ENCODE measurements at regions not wholly inside any gene's neighbourhood (a gene's known extent, or its start where the extent isn't known, plus 50 kb on each side); places are given as distances from the start of the nearest gene placed in this dataset.

DNA sequence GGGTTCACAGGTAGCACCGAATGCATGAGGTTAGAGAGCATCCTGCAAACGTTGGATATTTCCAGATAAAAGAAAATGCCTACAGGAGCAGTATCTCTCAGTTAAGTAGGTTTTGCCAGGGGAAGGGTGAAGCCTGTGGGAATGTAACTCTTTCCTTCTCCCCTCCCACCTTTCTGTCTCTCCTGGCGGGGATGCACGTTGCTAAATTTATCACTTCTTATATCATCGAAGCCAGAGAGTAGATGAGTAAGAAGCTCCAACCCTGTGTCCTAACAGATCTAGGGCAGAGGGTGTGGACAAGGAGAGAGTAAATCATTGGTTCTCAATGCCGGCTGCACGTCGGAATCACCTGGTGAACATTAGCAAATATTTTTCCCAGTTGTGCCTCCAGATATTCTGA is 457.5 kb downstream of the ENC1 start:
- no peak for DNase-seq
- intact Hi-C loops (cut with DNase I), result no loop called here
- Histone ChIP-seq H3K4me3 (ENCODE audit: low read length in 3 of 3) (no peak overlapping the region), H3K36me3 (ENCODE audit: control insufficient read depth in 2 of 3, insufficient read depth in 3 of 3, low read length in 3 of 3) (no peaks in the 10 kb centered on the region), H3K9me3 (ENCODE audit: control insufficient read depth in 2 of 3, insufficient read depth in 1 of 3, low read length in 3 of 3) (no peaks in the 10 kb centered on the region), H3K9ac (ENCODE audit: low read length in 3 of 3) (no peak overlapping the region), H3K27me3 (ENCODE audit: control insufficient read depth, insufficient read depth, low read length) (no peaks in the 10 kb centered on the region), H3K27ac (ENCODE audit: low read depth in 2 of 2, low read length in 2 of 2) (no peak overlapping the region), H3K4me1 (ENCODE audit: control insufficient read depth in 2 of 3, insufficient read depth in 2 of 3, low read depth in 1 of 3, low read length in 3 of 3) (no peaks in the 10 kb centered on the region)
- TF ChIP-seq, protein P1, sequence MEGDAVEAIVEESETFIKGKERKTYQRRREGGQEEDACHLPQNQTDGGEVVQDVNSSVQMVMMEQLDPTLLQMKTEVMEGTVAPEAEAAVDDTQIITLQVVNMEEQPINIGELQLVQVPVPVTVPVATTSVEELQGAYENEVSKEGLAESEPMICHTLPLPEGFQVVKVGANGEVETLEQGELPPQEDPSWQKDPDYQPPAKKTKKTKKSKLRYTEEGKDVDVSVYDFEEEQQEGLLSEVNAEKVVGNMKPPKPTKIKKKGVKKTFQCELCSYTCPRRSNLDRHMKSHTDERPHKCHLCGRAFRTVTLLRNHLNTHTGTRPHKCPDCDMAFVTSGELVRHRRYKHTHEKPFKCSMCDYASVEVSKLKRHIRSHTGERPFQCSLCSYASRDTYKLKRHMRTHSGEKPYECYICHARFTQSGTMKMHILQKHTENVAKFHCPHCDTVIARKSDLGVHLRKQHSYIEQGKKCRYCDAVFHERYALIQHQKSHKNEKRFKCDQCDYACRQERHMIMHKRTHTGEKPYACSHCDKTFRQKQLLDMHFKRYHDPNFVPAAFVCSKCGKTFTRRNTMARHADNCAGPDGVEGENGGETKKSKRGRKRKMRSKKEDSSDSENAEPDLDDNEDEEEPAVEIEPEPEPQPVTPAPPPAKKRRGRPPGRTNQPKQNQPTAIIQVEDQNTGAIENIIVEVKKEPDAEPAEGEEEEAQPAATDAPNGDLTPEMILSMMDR (IDR thresholded peaks at IDR 0.05; ENCODE audit: borderline replicate concordance, extremely low read depth, insufficient read depth), result no peak
- no peak for FAIRE-seq

DNA sequence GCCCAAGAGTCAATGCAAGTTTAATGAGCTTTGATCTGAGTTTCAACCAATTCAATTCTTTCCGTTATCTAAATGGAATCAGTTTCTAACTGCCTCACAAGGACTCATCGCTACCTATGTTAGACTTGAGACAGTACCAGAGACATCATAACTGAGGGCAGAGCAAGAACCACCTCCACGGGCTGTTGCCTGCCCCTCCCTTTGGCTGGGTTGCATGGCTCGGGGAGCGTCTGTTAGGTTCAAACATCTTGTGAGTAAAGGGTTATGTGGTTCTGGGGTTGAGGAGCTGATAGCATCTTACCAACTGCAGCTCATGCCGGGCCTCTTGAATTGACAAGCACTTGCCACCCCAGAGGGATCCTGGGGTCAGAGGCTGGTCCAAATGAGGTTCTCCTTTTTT is 457.9 kb downstream of the ENC1 start:
- Histone ChIP-seq H3K27me3 (ENCODE audit: control insufficient read depth, insufficient read depth, low read length) (no peaks in the 10 kb centered on the region), H3K9me3 (ENCODE audit: control insufficient read depth in 2 of 3, insufficient read depth in 1 of 3, low read length in 3 of 3) (no peaks in the 10 kb centered on the region), H3K36me3 (ENCODE audit: control insufficient read depth in 2 of 3, insufficient read depth in 3 of 3, low read length in 3 of 3) (no peaks in the 10 kb centered on the region), H3K27ac (ENCODE audit: low read depth in 2 of 2, low read length in 2 of 2) (no peak overlapping the region), H3K4me1 (ENCODE audit: control insufficient read depth in 2 of 3, insufficient read depth in 2 of 3, low read depth in 1 of 3, low read length in 3 of 3) (no peaks in the 10 kb centered on the region), H3K4me3 (ENCODE audit: low read length in 3 of 3) (no peak overlapping the region), H3K9ac (ENCODE audit: low read length in 3 of 3) (no peak overlapping the region)
- intact Hi-C loops (cut with DNase I), result no loop called here
- DNase-seq (peak in 1 of 5 donors; percentile 24), FAIRE-seq (no peak)
- TF ChIP-seq, protein P1 (IDR thresholded peaks at IDR 0.05; ENCODE audit: borderline replicate concordance, extremely low read depth, insufficient read depth), result no peak

DNA sequence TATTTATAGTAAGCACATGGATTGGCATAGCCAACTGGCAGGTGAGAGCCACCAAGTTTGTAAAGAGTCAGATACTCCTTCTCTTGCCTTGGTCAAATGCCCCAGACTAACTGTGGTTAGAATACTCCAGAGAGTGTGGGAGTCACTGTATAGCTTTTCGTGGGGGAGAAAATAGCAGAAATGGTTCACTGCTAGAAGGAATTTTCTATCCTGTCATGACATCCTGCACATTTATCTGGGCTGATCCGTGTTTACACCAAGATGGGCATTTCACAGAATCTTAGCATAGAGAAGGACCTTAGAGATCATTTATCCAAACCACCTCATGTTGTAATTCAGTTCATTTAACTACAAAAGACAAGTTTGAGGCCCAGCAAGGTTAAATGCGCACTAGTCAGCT is 460.8 kb downstream of the ENC1 start:
- FAIRE-seq, result no peak
- TF ChIP-seq, protein P1 (IDR thresholded peaks at IDR 0.05; ENCODE audit: borderline replicate concordance, extremely low read depth, insufficient read depth), result no peak
- no peaks in the 10 kb centered on the region for H3K36me3 ChIP-seq (ENCODE audit: control insufficient read depth in 2 of 3, insufficient read depth in 3 of 3, low read length in 3 of 3)

DNA sequence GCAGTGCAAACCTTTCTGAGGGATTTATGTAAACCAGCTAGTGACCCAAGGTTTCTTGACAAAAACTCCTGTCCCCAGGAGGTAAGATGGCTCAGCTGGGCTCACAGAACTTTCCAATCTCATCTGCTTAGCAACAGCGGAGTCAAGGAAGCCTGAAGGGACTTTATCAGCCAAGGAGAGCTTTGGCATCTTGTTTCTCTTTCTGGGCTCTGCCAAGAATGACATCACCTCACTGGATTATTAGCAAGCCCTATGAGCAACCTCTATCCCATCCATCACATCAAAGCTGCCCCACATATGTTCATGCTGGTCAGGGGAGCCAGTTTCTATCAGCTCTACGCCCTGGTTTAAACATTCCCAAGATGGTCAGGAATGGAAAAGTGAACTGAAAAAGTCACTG is 461.3 kb downstream of the ENC1 start:
- TF ChIP-seq, protein P1 (IDR thresholded peaks at IDR 0.05; ENCODE audit: borderline replicate concordance, extremely low read depth, insufficient read depth), result no peak
- Histone ChIP-seq H3K4me1 (ENCODE audit: control insufficient read depth in 2 of 3, insufficient read depth in 2 of 3, low read depth in 1 of 3, low read length in 3 of 3) (no peaks in the 10 kb centered on the region), H3K4me3 (ENCODE audit: low read length in 3 of 3) (no peak overlapping the region), H3K27me3 (ENCODE audit: control insufficient read depth, insufficient read depth, low read length) (no peaks in the 10 kb centered on the region), H3K9ac (ENCODE audit: low read length in 3 of 3) (no peak overlapping the region), H3K36me3 (ENCODE audit: control insufficient read depth in 2 of 3, insufficient read depth in 3 of 3, low read length in 3 of 3) (no peaks in the 10 kb centered on the region), H3K27ac (ENCODE audit: low read depth in 2 of 2, low read length in 2 of 2) (no peak overlapping the region), H3K9me3 (ENCODE audit: control insufficient read depth in 2 of 3, insufficient read depth in 1 of 3, low read length in 3 of 3) (no peaks in the 10 kb centered on the region)
- intact Hi-C loops (cut with DNase I), result no loop called here
- no peak for FAIRE-seq
- DNase-seq, result peak in 1 of 5 donors; percentile 41

More for the DNA sequence above, 460.8 kb downstream of the ENC1 start:
- intact Hi-C loops (cut with DNase I), result no loop called here
- Histone ChIP-seq H3K27ac (ENCODE audit: low read depth in 2 of 2, low read length in 2 of 2) (no peak overlapping the region), H3K9ac (ENCODE audit: low read length in 3 of 3) (no peak overlapping the region), H3K4me3 (ENCODE audit: low read length in 3 of 3) (no peak overlapping the region), H3K4me1 (ENCODE audit: control insufficient read depth in 2 of 3, insufficient read depth in 2 of 3, low read depth in 1 of 3, low read length in 3 of 3) (no peaks in the 10 kb centered on the region), H3K27me3 (ENCODE audit: control insufficient read depth, insufficient read depth, low read length) (no peaks in the 10 kb centered on the region), H3K9me3 (ENCODE audit: control insufficient read depth in 2 of 3, insufficient read depth in 1 of 3, low read length in 3 of 3) (no peaks in the 10 kb centered on the region)
- no peak for DNase-seq

All from kidney (tissue), 13 donors.